ENCODE measurements at regions not wholly inside any gene's neighbourhood (a gene's known extent, or its start where the extent isn't known, plus 50 kb on each side); places are given as distances from the start of the nearest gene placed in this dataset.

- H3K4me3 ChIP-seq (ENCODE audit: low read depth, low read length), result no peak overlapping the region
- no peak for DNase-seq (ENCODE audit: low read depth)
- H3K36me3 ChIP-seq (ENCODE audit: control insufficient read depth, insufficient read depth, low read length), result no peaks in the 10 kb centered on the region
- no peaks in the 10 kb centered on the region for H3K27me3 ChIP-seq (ENCODE audit: control insufficient read depth, insufficient read depth, low read length)
- TF ChIP-seq CTCF (IDR thresholded peaks at IDR 0.05; ENCODE audit: insufficient read depth, low read length, poor library complexity, severe bottlenecking), result peak; percentile 53
Observed at GRCh38 chr1:17922833-17923232, 167.7 kb downstream of the ACTL8 start.

- no peak for TF ChIP-seq CTCF (IDR thresholded peaks at IDR 0.05; ENCODE audit: insufficient read depth, low read length, poor library complexity, severe bottlenecking)
- no peaks in the 10 kb centered on the region for H3K36me3 ChIP-seq (ENCODE audit: control insufficient read depth, insufficient read depth, low read length)
- H3K4me3 ChIP-seq (ENCODE audit: low read depth, low read length), result no peak overlapping the region
- DNase-seq (ENCODE audit: low read depth), result no peak
- no peaks in the 10 kb centered on the region for H3K27me3 ChIP-seq (ENCODE audit: control insufficient read depth, insufficient read depth, low read length)
Observed at GRCh38 chr1:17923666-17924065, 168.5 kb downstream of the ACTL8 start.

GRCh38 chr1:17924578-17924977, 169.4 kb downstream of the ACTL8 start:
- Histone ChIP-seq H3K27me3 (ENCODE audit: control insufficient read depth, insufficient read depth, low read length) (no peaks in the 10 kb centered on the region), H3K4me3 (ENCODE audit: low read depth, low read length) (no peak overlapping the region), H3K36me3 (ENCODE audit: control insufficient read depth, insufficient read depth, low read length) (no peaks in the 10 kb centered on the region)
- DNase-seq (ENCODE audit: low read depth), result no peak
- no peak for TF ChIP-seq CTCF (IDR thresholded peaks at IDR 0.05; ENCODE audit: insufficient read depth, low read length, poor library complexity, severe bottlenecking)

- DNase-seq (ENCODE audit: low read depth), result no peak
- Histone ChIP-seq H3K27me3 (ENCODE audit: control insufficient read depth, insufficient read depth, low read length) (no peaks in the 10 kb centered on the region), H3K4me3 (ENCODE audit: low read depth, low read length) (no peak overlapping the region), H3K36me3 (ENCODE audit: control insufficient read depth, insufficient read depth, low read length) (no peaks in the 10 kb centered on the region)
- no peak for TF ChIP-seq CTCF (IDR thresholded peaks at IDR 0.05; ENCODE audit: insufficient read depth, low read length, poor library complexity, severe bottlenecking)
Observed at GRCh38 chr1:17925290-17926237, 170.4 kb downstream of the ACTL8 start.

GRCh38 chr1:17926906-17927305, 171.8 kb downstream of the ACTL8 start:
- TF ChIP-seq CTCF (IDR thresholded peaks at IDR 0.05; ENCODE audit: insufficient read depth, low read length, poor library complexity, severe bottlenecking), result no peak
- no peak for DNase-seq (ENCODE audit: low read depth)

More at GRCh38 chr1:17926906-17927305, 171.8 kb downstream of the ACTL8 start:
- Histone ChIP-seq H3K4me3 (ENCODE audit: low read depth, low read length) (no peak overlapping the region), H3K27me3 (ENCODE audit: control insufficient read depth, insufficient read depth, low read length) (no peaks in the 10 kb centered on the region), H3K36me3 (ENCODE audit: control insufficient read depth, insufficient read depth, low read length) (no peaks in the 10 kb centered on the region)
